Tibial artery (tissue), 4 donors: ENCODE measurements at regions not wholly inside any gene's neighbourhood (a gene's known extent, or its start where the extent isn't known, plus 50 kb on each side); places are given as distances from the start of the nearest gene placed in this dataset.

Source experiments
- DNase-seq, 2 donors: peaks; one replicate each; pipeline ENCODE4 v3.0.0-alpha.2; 2019
- H3K27ac ChIP-seq, 2 donors: fragments of 200-600 bp; sonication (generic) in 1 of 2; 1 replicate in 1 of 2; 2 replicates in 1 of 2; pipeline ENCODE4 v1.5.1; 2018 to 2019; ENCODE audit warnings: mild to moderate bottlenecking in 1 of 2
- H3K27me3 ChIP-seq, 2 donors: fragments of 200-600 bp; sonication (generic) in 1 of 2; one replicate each; pipeline versions ENCODE4 v1.5.1 to v1.6.0; 2016 to 2019
- H3K36me3 ChIP-seq, 3 donors: fragments of 200-600 bp; sonication (generic) in 2 of 3; one replicate each; pipeline ENCODE4 v1.5.1; 2016 to 2019; ENCODE audit warnings: mild to moderate bottlenecking in 2 of 3
- H3K4me1 ChIP-seq, 4 donors: fragments of 200-600 bp; sonication (generic) in 2 of 4; 1 replicate in 3 of 4; 2 replicates in 1 of 4; pipeline ENCODE4 v1.5.1; 2016 to 2019
- H3K4me3 ChIP-seq, 2 donors: fragments of 200-600 bp; sonication (generic) in 1 of 2; 1 replicate in 1 of 2; 2 replicates in 1 of 2; pipeline ENCODE4 v1.5.1; 2018 to 2019; ENCODE audit warnings: mild to moderate bottlenecking in 2 of 2
- H3K9me3 ChIP-seq, 3 donors: fragments of 200-600 bp; sonication (generic) in 1 of 3; one replicate each; pipeline ENCODE4 v1.5.1; 2016 to 2019
- CTCF ChIP-seq, 2 experiments: fragments of 200-600 bp in 1 of 2; fragments of 450-650 bp in 1 of 2; IDR thresholded peaks; one replicate each; pipeline ENCODE4 v1.5.1; 2017 to 2019; ENCODE audit warnings: antibody characterized with exemption in 2 of 2, mild to moderate bottlenecking in 1 of 2, moderate library complexity in 1 of 2
- intact Hi-C: fragments of 100-400 bp; cut with DNase I; formaldehyde crosslinking; loops from one replicate; pipeline ENCODE4 v1.15.0; 2023; ENCODE audit warnings: low total_unique reads

GRCh38 chr12:105874121-105874520 is 264.6 kb downstream of the NUAK1 start:
- no peaks in the 10 kb centered on the region for H3K27me3 ChIP-seq
- no peaks in the 10 kb centered on the region for H3K36me3 ChIP-seq
- no peak for TF ChIP-seq CTCF (IDR thresholded peaks at IDR 0.05)
- DNase-seq, result no peak
- H3K4me3 ChIP-seq, result no peak overlapping the region
- no peak overlapping the region for H3K27ac ChIP-seq
- no peaks in the 10 kb centered on the region for H3K4me1 ChIP-seq
- no peaks in the 10 kb centered on the region for H3K9me3 ChIP-seq
- intact Hi-C loops, result no loop called here

- intact Hi-C loops, result no loop called here
- no peaks in the 10 kb centered on the region for H3K36me3 ChIP-seq
- H3K27me3 ChIP-seq, result no peaks in the 10 kb centered on the region
- H3K27ac ChIP-seq, result no peak overlapping the region
- no peak for TF ChIP-seq CTCF (IDR thresholded peaks at IDR 0.05)
- H3K4me3 ChIP-seq, result no peak overlapping the region
- no peaks in the 10 kb centered on the region for H3K4me1 ChIP-seq
- DNase-seq, result no peak
- H3K9me3 ChIP-seq, result no peaks in the 10 kb centered on the region
These were observed 262.3 kb downstream of the NUAK1 start for GRCh38 chr12:105876396-105876927.

- no peak for TF ChIP-seq CTCF (IDR thresholded peaks at IDR 0.05)
- Histone ChIP-seq H3K4me3 (no peak overlapping the region), H3K4me1 (peaks cover 0 to 8% (median 0%) of the 10 kb centered on the region in 4 donors), H3K27ac (no peak overlapping the region), H3K36me3 (no peaks in the 10 kb centered on the region), H3K9me3 (no peaks in the 10 kb centered on the region), H3K27me3 (no peaks in the 10 kb centered on the region)
- DNase-seq, result no peak
- intact Hi-C loops, result no loop called here
These were observed 259.8 kb downstream of the NUAK1 start for GRCh38 chr12:105878964-105879363.

- no peak for TF ChIP-seq CTCF (IDR thresholded peaks at IDR 0.05)
- DNase-seq, result no peak
- no peaks in the 10 kb centered on the region for H3K9me3 ChIP-seq
- no peak overlapping the region for H3K4me3 ChIP-seq
- intact Hi-C loops, result no loop called here
- no peaks in the 10 kb centered on the region for H3K36me3 ChIP-seq
- H3K4me1 ChIP-seq, result peaks cover 0 to 8% (median 0%) of the 10 kb centered on the region in 4 donors
- no peak overlapping the region for H3K27ac ChIP-seq
- H3K27me3 ChIP-seq, result no peaks in the 10 kb centered on the region
These were observed 257.8 kb downstream of the NUAK1 start for GRCh38 chr12:105880824-105881388.

- Histone ChIP-seq H3K27ac (no peak overlapping the region), H3K4me3 (no peak overlapping the region), H3K36me3 (no peaks in the 10 kb centered on the region), H3K27me3 (no peaks in the 10 kb centered on the region), H3K9me3 (no peaks in the 10 kb centered on the region), H3K4me1 (peaks cover 0 to 8% (median 0%) of the 10 kb centered on the region in 4 donors)
- peak in 1 of 2 donors; percentile 44 for DNase-seq
- intact Hi-C loops, result no loop called here
- TF ChIP-seq CTCF (IDR thresholded peaks at IDR 0.05), result no peak
These were observed 256.4 kb downstream of the NUAK1 start for GRCh38 chr12:105882404-105882803.
